ENCODE measurements at regions not wholly inside any gene's neighbourhood (a gene's known extent, or its start where the extent isn't known, plus 50 kb on each side); places are given as distances from the start of the nearest gene placed in this dataset.

DNA sequence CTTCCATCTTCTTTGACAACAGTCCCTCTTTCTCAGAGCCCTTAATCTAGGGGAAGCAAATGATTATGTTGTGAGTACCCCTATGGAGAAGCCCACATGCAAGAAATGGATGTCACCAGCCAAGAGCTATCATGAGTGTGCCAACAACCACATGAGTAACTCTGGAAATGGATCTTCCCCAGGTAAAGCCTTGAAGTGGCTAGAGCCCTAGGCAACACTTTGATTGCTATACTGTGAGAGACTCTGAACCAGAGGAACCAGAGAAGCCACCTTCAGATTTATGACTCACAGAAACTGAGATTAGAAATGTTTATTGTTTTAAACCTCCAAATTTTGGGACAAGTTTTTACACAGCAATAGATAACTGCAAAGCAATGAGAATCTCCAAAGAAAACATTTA is 60.9 kb upstream of the COL1A2 start:
- TF ChIP-seq FOXK2 (IDR thresholded peaks at IDR 0.05) (no peak), SP1 (IDR thresholded peaks at IDR 0.05) (no peak), NFRKB (IDR thresholded peaks at IDR 0.05) (no peak), ZNF384 (IDR thresholded peaks at IDR 0.05) (no peak), SUZ12 (IDR thresholded peaks at IDR 0.05) (no peak), ELF4 (IDR thresholded peaks at IDR 0.05) (no peak), FOXA1 (IDR thresholded peaks at IDR 0.05) (no peak)
